Esophagus muscularis mucosa (tissue), 4 donors: ENCODE measurements at regions not wholly inside any gene's neighbourhood (a gene's known extent, or its start where the extent isn't known, plus 50 kb on each side); places are given as distances from the start of the nearest gene placed in this dataset.

Source experiments
- DNase-seq: peaks from one replicate; pipeline ENCODE4 v3.0.0-alpha.2; 2017; ENCODE audit errors: extremely low spot score
- H3K27ac ChIP-seq, 4 donors: fragments of 200-600 bp; sonication (generic); replicated peaks in 1 of 4; 1 replicate in 3 of 4; 2 replicates in 1 of 4; pipeline ENCODE4 v1.5.1; 2016 to 2019; ENCODE audit warnings: mild to moderate bottlenecking in 1 of 4
- H3K27me3 ChIP-seq, 4 donors: fragments of 200-600 bp; sonication (generic); one replicate each; pipeline versions ENCODE4 v1.5.1 to v1.6.0; 2016 to 2019
- H3K36me3 ChIP-seq, 4 donors: fragments of 200-600 bp; sonication (generic); one replicate each; pipeline ENCODE4 v1.5.1; 2016 to 2019
- H3K4me1 ChIP-seq, 4 donors: fragments of 200-600 bp; sonication (generic); one replicate each; pipeline ENCODE4 v1.5.1; 2016 to 2019
- H3K4me3 ChIP-seq, 4 donors: fragments of 200-600 bp; sonication (generic); 1 replicate in 2 of 4; 2 replicates in 2 of 4; pipeline ENCODE4 v1.5.1; 2016 to 2019; ENCODE audit warnings: mild to moderate bottlenecking in 4 of 4, moderate library complexity in 1 of 4
- H3K9me3 ChIP-seq, 4 donors: fragments of 200-600 bp; sonication (generic); 1 replicate in 3 of 4; 2 replicates in 1 of 4; pipeline ENCODE4 v1.5.1; 2016 to 2019
- CTCF ChIP-seq, 3 experiments: fragments of 200-600 bp in 2 of 3; fragments of 450-650 bp in 1 of 3; sonication (generic) in 2 of 3; IDR thresholded peaks; one replicate each; pipeline ENCODE4 v1.5.1; 2017 to 2019; ENCODE audit warnings: antibody characterized with exemption in 3 of 3, mild to moderate bottlenecking in 2 of 3, moderate library complexity in 1 of 3
- EP300 ChIP-seq: sonication (generic); formaldehyde crosslinking; IDR thresholded peaks from one replicate; pipeline ENCODE4 v1.6.1; 2017; ENCODE audit warnings: antibody characterized with exemption
- POLR2A ChIP-seq: fragments of 450-650 bp; IDR thresholded peaks from one replicate; pipeline ENCODE4 v1.6.1; 2017; ENCODE audit warnings: antibody characterized with exemption, moderate library complexity, mild to moderate bottlenecking, low read depth
- POLR2AphosphoS5 ChIP-seq, 2 donors: sonication (generic); formaldehyde crosslinking; IDR thresholded peaks; one replicate each; pipeline ENCODE4 v1.6.1; 2017; ENCODE audit warnings: antibody characterized with exemption in 2 of 2
- WGBS: methylation state at CpG from one replicate; pipeline ENCODE4 v1.1.5; 2018; 5-methylcytosine and 5-hydroxymethylcytosine counted together
- intact Hi-C: fragments of 100-400 bp; cut with DNase I; formaldehyde crosslinking; loops from one replicate; pipeline ENCODE4 v1.15.1; 2023

GRCh38 chr22:48434156-48434867 lies 1393.4 kb downstream of the BRD1 start:
- Histone ChIP-seq H3K4me3 (no peak overlapping the region), H3K4me1 (no peaks in the 10 kb centered on the region), H3K27me3 (peaks cover 0 to 36% (median 0%) of the 10 kb centered on the region in 4 donors), H3K9me3 (no peaks in the 10 kb centered on the region), H3K27ac (no peak overlapping the region), H3K36me3 (no peaks in the 10 kb centered on the region)
- DNase-seq = no peak
- no peak for TF ChIP-seq POLR2AphosphoS5 (IDR thresholded peaks at IDR 0.05)
- TF ChIP-seq EP300 = no peak
- no peak for TF ChIP-seq POLR2A
- TF ChIP-seq CTCF (IDR thresholded peaks at IDR 0.05) = no peak
- 85% methylated on average over 16 of the region's 16 CpGs for WGBS
- intact Hi-C loops = no loop called here

- 87% methylated on average over 5 of the region's 11 CpGs for WGBS
- intact Hi-C loops = no loop called here
- Histone ChIP-seq H3K4me3 (no peak overlapping the region), H3K27me3 (peaks cover 0 to 36% (median 0%) of the 10 kb centered on the region in 4 donors), H3K27ac (no peak overlapping the region), H3K36me3 (no peaks in the 10 kb centered on the region), H3K9me3 (no peaks in the 10 kb centered on the region), H3K4me1 (no peaks in the 10 kb centered on the region)
- no peak for DNase-seq
- no peak for TF ChIP-seq POLR2A
- TF ChIP-seq CTCF (IDR thresholded peaks at IDR 0.05) = no peak
- TF ChIP-seq EP300 = no peak
These were observed 1394.0 kb downstream of the BRD1 start for GRCh38 chr22:48433647-48434046.

- Histone ChIP-seq H3K4me3 (no peak overlapping the region), H3K27me3 (peaks cover 0 to 36% (median 0%) of the 10 kb centered on the region in 4 donors), H3K27ac (no peak overlapping the region), H3K36me3 (no peaks in the 10 kb centered on the region), H3K4me1 (no peaks in the 10 kb centered on the region), H3K9me3 (no peaks in the 10 kb centered on the region)
- intact Hi-C loops = no loop called here
- TF ChIP-seq POLR2A (no peak), EP300 (no peak), POLR2AphosphoS5 (IDR thresholded peaks at IDR 0.05) (no peak), CTCF (IDR thresholded peaks at IDR 0.05) (no peak)
- no peak for DNase-seq
- WGBS = 90% methylated on average over 14 of the region's 15 CpGs
These were observed 1394.7 kb downstream of the BRD1 start for GRCh38 chr22:48432781-48433518.

GRCh38 chr22:48431536-48432315 lies 1395.9 kb downstream of the BRD1 start:
- 86% methylated on average over 15 of the region's 20 CpGs for WGBS
- H3K27ac ChIP-seq = no peak overlapping the region
- H3K9me3 ChIP-seq = no peaks in the 10 kb centered on the region
- peaks cover 0 to 41% (median 0%) of the 10 kb centered on the region in 4 donors for H3K27me3 ChIP-seq
- H3K4me3 ChIP-seq = no peak overlapping the region
- DNase-seq = no peak
- no peaks in the 10 kb centered on the region for H3K4me1 ChIP-seq
- no peaks in the 10 kb centered on the region for H3K36me3 ChIP-seq
- no peak for TF ChIP-seq POLR2A
- intact Hi-C loops = no loop called here

- no peak overlapping the region for H3K27ac ChIP-seq
- H3K36me3 ChIP-seq = no peaks in the 10 kb centered on the region
- no peak overlapping the region for H3K4me3 ChIP-seq
- 59% methylated on average over 5 of the region's 10 CpGs for WGBS
- peaks cover 0 to 44% (median 0%) of the 10 kb centered on the region in 4 donors for H3K27me3 ChIP-seq
- DNase-seq = no peak
- H3K4me1 ChIP-seq = no peaks in the 10 kb centered on the region
- no peak for TF ChIP-seq CTCF (IDR thresholded peaks at IDR 0.05)
- no peak for TF ChIP-seq POLR2AphosphoS5 (IDR thresholded peaks at IDR 0.05)
- no peak for TF ChIP-seq EP300
- no peak for TF ChIP-seq POLR2A
- H3K9me3 ChIP-seq = no peaks in the 10 kb centered on the region
- intact Hi-C loops = no loop called here
These were observed 1396.7 kb downstream of the BRD1 start for GRCh38 chr22:48431014-48431413.
